ENCODE measurements at regions not wholly inside any gene's neighbourhood (a gene's known extent, or its start where the extent isn't known, plus 50 kb on each side); places are given as distances from the start of the nearest gene placed in this dataset.

DNA sequence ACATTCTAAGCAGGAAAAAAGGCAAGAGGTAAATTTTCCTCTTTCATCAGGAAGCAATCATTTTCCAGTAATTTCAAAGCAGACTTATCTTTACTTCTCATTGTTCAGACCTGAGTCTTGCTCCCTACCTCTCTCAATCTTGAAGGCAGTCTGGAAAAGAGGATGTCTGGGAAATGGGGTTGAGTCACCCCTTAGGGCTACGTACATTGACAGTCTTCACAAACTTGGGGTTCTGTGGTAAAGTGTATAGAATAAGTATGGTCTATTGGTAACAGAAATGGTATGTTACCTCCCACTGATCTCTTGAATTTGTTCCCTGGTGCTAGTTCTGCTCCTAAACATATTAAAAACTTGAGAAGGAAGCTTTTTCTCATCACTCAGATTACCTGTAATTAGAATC, 361.3 kb downstream of the SS18 start:
- H3K4me3 ChIP-seq (ENCODE audit: low read depth in 1 of 2, low read length in 2 of 2): no peak overlapping the region
- no peak overlapping the region for H3K27ac ChIP-seq (ENCODE audit: low read length)
- no peak overlapping the region for H2AFZ ChIP-seq (ENCODE audit: low read depth, low read length)
- no peak overlapping the region for H3K4me2 ChIP-seq (ENCODE audit: insufficient read depth, low read length)
- no peak for TF ChIP-seq EZH2 (IDR thresholded peaks at IDR 0.05; ENCODE audit: borderline replicate concordance, low read depth, low read length, severe bottlenecking)
- TF ChIP-seq, protein P1, sequence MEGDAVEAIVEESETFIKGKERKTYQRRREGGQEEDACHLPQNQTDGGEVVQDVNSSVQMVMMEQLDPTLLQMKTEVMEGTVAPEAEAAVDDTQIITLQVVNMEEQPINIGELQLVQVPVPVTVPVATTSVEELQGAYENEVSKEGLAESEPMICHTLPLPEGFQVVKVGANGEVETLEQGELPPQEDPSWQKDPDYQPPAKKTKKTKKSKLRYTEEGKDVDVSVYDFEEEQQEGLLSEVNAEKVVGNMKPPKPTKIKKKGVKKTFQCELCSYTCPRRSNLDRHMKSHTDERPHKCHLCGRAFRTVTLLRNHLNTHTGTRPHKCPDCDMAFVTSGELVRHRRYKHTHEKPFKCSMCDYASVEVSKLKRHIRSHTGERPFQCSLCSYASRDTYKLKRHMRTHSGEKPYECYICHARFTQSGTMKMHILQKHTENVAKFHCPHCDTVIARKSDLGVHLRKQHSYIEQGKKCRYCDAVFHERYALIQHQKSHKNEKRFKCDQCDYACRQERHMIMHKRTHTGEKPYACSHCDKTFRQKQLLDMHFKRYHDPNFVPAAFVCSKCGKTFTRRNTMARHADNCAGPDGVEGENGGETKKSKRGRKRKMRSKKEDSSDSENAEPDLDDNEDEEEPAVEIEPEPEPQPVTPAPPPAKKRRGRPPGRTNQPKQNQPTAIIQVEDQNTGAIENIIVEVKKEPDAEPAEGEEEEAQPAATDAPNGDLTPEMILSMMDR (IDR thresholded peaks at IDR 0.05; ENCODE audit: borderline replicate concordance, extremely low read depth, low read length, poor library complexity, severe bottlenecking): no peak
- no peaks in the 10 kb centered on the region for H3K79me2 ChIP-seq (ENCODE audit: insufficient read depth, low read length)
- H4K20me1 ChIP-seq (ENCODE audit: insufficient read depth, low read length): no peaks in the 10 kb centered on the region
- no peaks in the 10 kb centered on the region for H3K4me1 ChIP-seq (ENCODE audit: insufficient read depth, low read length)
- no peak for ATAC-seq (ENCODE audit: insufficient read depth, low read depth)
- no peak overlapping the region for H3K9ac ChIP-seq (ENCODE audit: low read depth, low read length)
- H3K9me3 ChIP-seq (ENCODE audit: insufficient read depth, low read length, severe bottlenecking): no peaks in the 10 kb centered on the region
- peaks cover 4% of the 10 kb centered on the region for H3K27me3 ChIP-seq (ENCODE audit: insufficient read depth, low read length, poor library complexity)
- no peak for DNase-seq
- no peaks in the 10 kb centered on the region for H3K36me3 ChIP-seq (ENCODE audit: insufficient read depth, low read length)

DNA sequence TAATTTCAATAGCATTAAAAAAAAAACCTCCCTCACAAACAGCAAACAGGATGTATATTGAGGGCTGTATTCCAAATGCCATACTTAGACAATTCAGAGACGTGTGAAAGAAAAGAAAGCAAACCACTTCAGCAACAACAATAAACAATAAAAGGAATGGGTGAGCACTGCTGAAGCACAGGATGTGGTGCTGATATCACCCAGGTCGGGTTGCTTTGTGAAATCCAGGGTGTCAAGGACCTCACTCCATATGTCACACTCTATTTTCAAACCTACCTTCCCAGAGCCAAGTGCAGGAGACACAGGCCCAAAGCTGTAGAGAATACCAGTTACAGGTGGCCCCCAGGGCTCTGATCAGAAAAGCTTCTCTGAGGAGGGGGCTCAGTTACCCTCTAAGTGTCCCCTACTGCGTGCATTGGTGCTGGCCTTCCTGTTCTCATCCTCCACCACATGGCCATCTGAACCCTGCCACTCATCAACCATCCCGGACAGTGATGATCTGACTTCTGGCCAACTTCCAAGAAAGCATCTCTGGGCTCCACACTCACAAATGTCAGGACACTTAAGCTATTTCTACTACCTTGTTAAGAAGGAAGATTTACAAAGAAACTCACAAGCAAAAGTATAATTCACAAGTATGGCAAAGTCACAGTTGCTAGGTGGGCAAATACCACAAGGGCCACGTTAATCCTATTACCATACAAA, 363.0 kb downstream of the SS18 start:
- Histone ChIP-seq H3K4me2 (ENCODE audit: insufficient read depth, low read length) (no peak overlapping the region), H3K4me3 (ENCODE audit: low read depth in 1 of 2, low read length in 2 of 2) (no peak overlapping the region), H3K36me3 (ENCODE audit: insufficient read depth, low read length) (no peaks in the 10 kb centered on the region), H3K79me2 (ENCODE audit: insufficient read depth, low read length) (no peaks in the 10 kb centered on the region), H3K9ac (ENCODE audit: low read depth, low read length) (no peak overlapping the region), H4K20me1 (ENCODE audit: insufficient read depth, low read length) (no peaks in the 10 kb centered on the region), H3K4me1 (ENCODE audit: insufficient read depth, low read length) (no peaks in the 10 kb centered on the region), H3K9me3 (ENCODE audit: insufficient read depth, low read length, severe bottlenecking) (no peaks in the 10 kb centered on the region), H3K27ac (ENCODE audit: low read length) (no peak overlapping the region), H3K27me3 (ENCODE audit: insufficient read depth, low read length, poor library complexity) (no peaks in the 10 kb centered on the region), H2AFZ (ENCODE audit: low read depth, low read length) (no peak overlapping the region)
- no peak for ATAC-seq (ENCODE audit: insufficient read depth, low read depth)
- TF ChIP-seq, protein P1 (IDR thresholded peaks at IDR 0.05; ENCODE audit: borderline replicate concordance, extremely low read depth, low read length, poor library complexity, severe bottlenecking): no peak
- TF ChIP-seq EZH2 (IDR thresholded peaks at IDR 0.05; ENCODE audit: borderline replicate concordance, low read depth, low read length, severe bottlenecking): no peak
- DNase-seq: no peak

DNA sequence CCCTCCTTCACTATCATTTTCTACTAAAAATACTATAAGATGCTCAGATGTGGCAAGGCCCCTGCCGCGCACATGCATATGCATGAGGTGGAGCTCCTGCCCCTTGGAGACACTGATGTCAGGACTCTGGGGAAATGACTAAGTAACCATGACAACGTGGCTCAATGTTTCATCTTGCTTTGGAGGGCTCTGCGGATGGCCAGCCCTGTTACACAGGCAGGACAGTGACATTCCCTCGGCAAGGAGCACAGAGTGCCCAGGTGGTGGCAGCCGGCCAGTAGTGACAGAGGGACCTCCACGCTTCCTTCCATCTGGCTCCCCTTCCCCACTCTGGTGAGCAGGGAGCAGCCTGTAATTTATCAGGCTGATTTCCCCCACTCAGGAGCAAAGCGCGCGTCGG, 364.1 kb downstream of the SS18 start:
- H3K79me2 ChIP-seq (ENCODE audit: insufficient read depth, low read length): no peaks in the 10 kb centered on the region
- TF ChIP-seq, protein P1 (IDR thresholded peaks at IDR 0.05; ENCODE audit: borderline replicate concordance, extremely low read depth, low read length, poor library complexity, severe bottlenecking): no peak
- TF ChIP-seq EZH2 (IDR thresholded peaks at IDR 0.05; ENCODE audit: borderline replicate concordance, low read depth, low read length, severe bottlenecking): no peak
- ATAC-seq (ENCODE audit: insufficient read depth, low read depth) (no peak), DNase-seq (no peak)
- no peak overlapping the region for H3K27ac ChIP-seq (ENCODE audit: low read length)
- no peaks in the 10 kb centered on the region for H4K20me1 ChIP-seq (ENCODE audit: insufficient read depth, low read length)
- H3K4me1 ChIP-seq (ENCODE audit: insufficient read depth, low read length): no peaks in the 10 kb centered on the region
- no peak overlapping the region for H3K4me2 ChIP-seq (ENCODE audit: insufficient read depth, low read length)
- no peaks in the 10 kb centered on the region for H3K36me3 ChIP-seq (ENCODE audit: insufficient read depth, low read length)
- no peak overlapping the region for H3K4me3 ChIP-seq (ENCODE audit: low read depth in 1 of 2, low read length in 2 of 2)
- no peaks in the 10 kb centered on the region for H3K27me3 ChIP-seq (ENCODE audit: insufficient read depth, low read length, poor library complexity)
- H3K9me3 ChIP-seq (ENCODE audit: insufficient read depth, low read length, severe bottlenecking): no peaks in the 10 kb centered on the region
- no peak overlapping the region for H3K9ac ChIP-seq (ENCODE audit: low read depth, low read length)
- H2AFZ ChIP-seq (ENCODE audit: low read depth, low read length): no peak overlapping the region
